SK-N-SH (cell line): ENCODE measurements at regions not wholly inside any gene's neighbourhood (a gene's known extent, or its start where the extent isn't known, plus 50 kb on each side); places are given as distances from the start of the nearest gene placed in this dataset.

Source experiments
- CTCF ChIA-PET: fragments of 300-600, 350-600 bp; formaldehyde crosslinking; extraction: SDS; loops from one replicate; lab custom pipeline; 2021; lab: Yijun Ruan, JAX
- POLR2A ChIA-PET: fragments of 350-600 bp; sonication (Branson Sonifier 250); formaldehyde crosslinking; extraction: SDS; loops from one replicate; lab custom pipeline; 2020; ENCODE audit warnings: antibody characterized with exemption, inconsistent platforms; lab: Yijun Ruan, JAX
- DNase-seq: peaks from one replicate; pipeline ENCODE4 v3.0.0; 2012
- H2AFZ ChIP-seq: fragments of 200-600 bp; sonication (generic); 2 replicates; pipeline ENCODE4 v1.8.1; 2016; ENCODE audit warnings: antibody characterized with exemption, mild to moderate bottlenecking, low read depth
- H3F3A ChIP-seq: fragments of 200-600 bp; sonication (generic); replicated peaks from 2 replicates; pipeline ENCODE3; 2016; ENCODE audit warnings: antibody characterized with exemption, mild to moderate bottlenecking; ENCODE audit not compliant: insufficient read depth
- H3K27ac ChIP-seq, 2 experiments: fragments of 200-500 bp in 1 of 2; fragments of 200-600 bp in 1 of 2; sonication (Bioruptor generic) in 1 of 2; sonication (generic), shearing (Covaris generic) in 1 of 2; 2 replicates each; pipeline versions ENCODE4 v1.5.1 to v1.6.1; 2014 to 2016; ENCODE audit warnings: low read depth in 2 of 2, inconsistent platforms in 1 of 2, low read length in 1 of 2, mild to moderate bottlenecking in 1 of 2, mixed read lengths in 1 of 2
- H3K27me3 ChIP-seq: fragments of 200-600 bp; sonication (generic), shearing (Covaris generic); 2 replicates; pipeline ENCODE4 v1.6.1; 2016; ENCODE audit warnings: mixed run types; ENCODE audit not compliant: insufficient read depth
- H3K36me3 ChIP-seq, 2 experiments: fragments of 200-500 bp in 1 of 2; fragments of 200-600 bp in 1 of 2; sonication (Bioruptor generic) in 1 of 2; sonication (generic) in 1 of 2; replicated peaks in 1 of 2; 2 replicates each; pipeline versions ENCODE3 to v1.5.1; 2014 to 2016; ENCODE audit warnings: low read length in 1 of 2, mild to moderate bottlenecking in 1 of 2; ENCODE audit not compliant: insufficient read depth in 2 of 2, control insufficient read depth in 1 of 2
- H3K4me1 ChIP-seq, 2 experiments: fragments of 200-500 bp in 1 of 2; fragments of 200-600 bp in 1 of 2; sonication (Bioruptor generic) in 1 of 2; sonication (generic), shearing (Covaris generic) in 1 of 2; 2 replicates each; pipeline versions ENCODE4 v1.5.1 to v1.6.1; 2014 to 2016; ENCODE audit warnings: low read depth in 1 of 2, low read length in 1 of 2, mixed run types in 1 of 2; ENCODE audit not compliant: insufficient read depth in 2 of 2, control insufficient read depth in 1 of 2
- H3K4me2 ChIP-seq: fragments of 200-600 bp; sonication (generic), shearing (Covaris generic); 2 replicates; pipeline ENCODE4 v1.6.1; 2017; ENCODE audit warnings: mixed run types
- H3K4me3 ChIP-seq, 2 experiments: fragments of 200-500 bp in 1 of 2; fragments of 200-600 bp in 1 of 2; sonication (Bioruptor generic) in 1 of 2; sonication (generic), shearing (Covaris generic) in 1 of 2; 2 replicates each; pipeline versions ENCODE4 v1.5.1 to v1.8.1; 2014 to 2016; ENCODE audit warnings: low read depth in 2 of 2, inconsistent platforms in 1 of 2, low read length in 1 of 2, mild to moderate bottlenecking in 1 of 2, mixed read lengths in 1 of 2, moderate library complexity in 1 of 2
- H3K79me2 ChIP-seq: fragments of 200-600 bp; sonication (generic); 2 replicates; pipeline ENCODE4 v1.8.1; 2017; ENCODE audit warnings: mild to moderate bottlenecking; ENCODE audit not compliant: insufficient read depth
- H3K9ac ChIP-seq: fragments of 200-600 bp; sonication (generic); 2 replicates; pipeline ENCODE4 v1.6.1; 2017; ENCODE audit warnings: mixed run types
- H3K9me2 ChIP-seq: fragments of 200-600 bp; sonication (generic); 2 replicates; pipeline ENCODE4 v1.6.1; 2017; ENCODE audit warnings: mixed run types
- H3K9me3 ChIP-seq: fragments of 200-600 bp; sonication (generic); 2 replicates; pipeline ENCODE4 v1.6.1; 2017; ENCODE audit warnings: mixed run types, mild to moderate bottlenecking, moderate library complexity
- H4K20me1 ChIP-seq: fragments of 200-600 bp; sonication (generic); 2 replicates; pipeline ENCODE4 v1.6.1; 2017; ENCODE audit warnings: mild to moderate bottlenecking, mixed run types; ENCODE audit not compliant: insufficient read depth
- CHD2 ChIP-seq: fragments of 150-350 bp; IDR thresholded peaks from 2 replicates; pipeline ENCODE4 v1.6.1; 2018; ENCODE audit warnings: low read length; ENCODE audit not compliant: partially characterized antibody
- ELF1 ChIP-seq: IDR thresholded peaks from 2 replicates; pipeline ENCODE4 v1.4.0; 2012
- GABPA ChIP-seq: IDR thresholded peaks from 2 replicates; pipeline ENCODE4 v1.4.0; 2012; ENCODE audit warnings: low read depth, mild to moderate bottlenecking
- JUND ChIP-seq: IDR thresholded peaks from 2 replicates; pipeline ENCODE4 v1.4.0; 2012
- MXI1 ChIP-seq: IDR thresholded peaks from 2 replicates; pipeline ENCODE4 v1.6.1; 2012; ENCODE audit warnings: mild to moderate bottlenecking, low read depth, low read length, improper control_type of control experiment
- NFIC ChIP-seq: IDR thresholded peaks from 2 replicates; pipeline ENCODE4 v1.4.0; 2012; ENCODE audit warnings: borderline replicate concordance
- POLR2AphosphoS5 ChIP-seq: IDR thresholded peaks from 2 replicates; pipeline ENCODE4 v1.6.1; 2012; ENCODE audit warnings: low read depth, low read length
- REST ChIP-seq: IDR thresholded peaks from 2 replicates; pipeline ENCODE4 v1.6.1; 2012; ENCODE audit warnings: mild to moderate bottlenecking, low read depth, low read length, moderate library complexity
- RXRA ChIP-seq: IDR thresholded peaks from 2 replicates; pipeline ENCODE4 v1.4.0; 2012; ENCODE audit warnings: low read depth, mild to moderate bottlenecking, borderline replicate concordance
- SIN3A ChIP-seq: IDR thresholded peaks from 2 replicates; pipeline ENCODE4 v1.6.1; 2012; ENCODE audit warnings: low read depth, mild to moderate bottlenecking, low read length, moderate library complexity, borderline replicate concordance
- SMC3 ChIP-seq: IDR thresholded peaks from 2 replicates; pipeline ENCODE4 v1.6.1; 2012; ENCODE audit warnings: low read depth, low read length, improper control_type of control experiment
- TAF1 ChIP-seq: IDR thresholded peaks from 2 replicates; pipeline ENCODE4 v1.6.1; 2012; ENCODE audit warnings: low read depth, mild to moderate bottlenecking, low read length, moderate library complexity, borderline replicate concordance
- USF1 ChIP-seq: IDR thresholded peaks from 2 replicates; pipeline ENCODE4 v1.4.0; 2012; ENCODE audit warnings: low read depth, borderline replicate concordance
- WGBS: methylation state at CpG from one replicate; pipeline ENCODE4 v1.1.6; 2017; ENCODE audit warnings: low lambda C conversion rate; 5-methylcytosine and 5-hydroxymethylcytosine counted together
- TF ChIP-seq, protein P1 (sequence below): IDR thresholded peaks from 2 replicates; pipeline ENCODE4; 2012
- TF ChIP-seq, protein P2 (sequence below): IDR thresholded peaks from 2 replicates; pipeline ENCODE4 v1.4.0; 2012; ENCODE audit warnings: low read depth
- TF ChIP-seq, protein P3 (sequence below): IDR thresholded peaks from 2 replicates; pipeline ENCODE4 v1.4.0; 2012; ENCODE audit warnings: low read depth, borderline replicate concordance

DNA sequence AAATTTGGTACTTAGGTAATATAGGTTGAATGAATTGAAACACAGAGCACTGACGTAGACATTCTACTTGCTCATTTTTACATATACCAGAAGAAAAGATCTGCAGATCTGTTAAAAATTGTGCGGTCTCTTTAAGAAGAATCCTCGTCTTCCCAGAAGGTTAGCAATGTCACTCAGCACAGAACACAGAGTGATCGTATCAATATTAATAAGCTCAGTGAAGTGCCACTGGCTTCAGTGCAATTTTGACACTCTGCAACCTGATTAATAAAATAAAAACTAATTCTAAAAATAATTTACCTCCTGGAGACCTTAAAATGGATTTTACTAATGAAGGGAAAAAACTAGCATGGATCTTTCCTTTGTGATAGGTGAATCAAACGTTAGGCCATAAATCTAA is 356.1 kb upstream of the DMAC1 start:
- CTCF ChIA-PET = interaction anchor here (1.7 kb wide), 1 partner anchor 22 kb away, joined by 4 read pairs; no protein-coding TSS in a partner anchor
- Histone ChIP-seq H3K9ac (no peak overlapping the region), H4K20me1 (no peaks in the 10 kb centered on the region), H3K4me2 (no peak overlapping the region), H3K9me2 (no peaks in the 10 kb centered on the region), H2AFZ (no peak overlapping the region), H3K4me1 (no peaks in the 10 kb centered on the region), H3K79me2 (no peaks in the 10 kb centered on the region), H3K9me3 (no peaks in the 10 kb centered on the region), H3K27ac (no peak overlapping the region), H3F3A (no peaks in the 10 kb centered on the region), H3K27me3 (no peaks in the 10 kb centered on the region), H3K4me3 (no peak overlapping the region), H3K36me3 (no peaks in the 10 kb centered on the region)
- DNase-seq = no peak
- WGBS = 55% methylated on average over 5 of the region's 5 CpGs
- no peak for TF ChIP-seq RXRA
- TF ChIP-seq, protein P1, sequence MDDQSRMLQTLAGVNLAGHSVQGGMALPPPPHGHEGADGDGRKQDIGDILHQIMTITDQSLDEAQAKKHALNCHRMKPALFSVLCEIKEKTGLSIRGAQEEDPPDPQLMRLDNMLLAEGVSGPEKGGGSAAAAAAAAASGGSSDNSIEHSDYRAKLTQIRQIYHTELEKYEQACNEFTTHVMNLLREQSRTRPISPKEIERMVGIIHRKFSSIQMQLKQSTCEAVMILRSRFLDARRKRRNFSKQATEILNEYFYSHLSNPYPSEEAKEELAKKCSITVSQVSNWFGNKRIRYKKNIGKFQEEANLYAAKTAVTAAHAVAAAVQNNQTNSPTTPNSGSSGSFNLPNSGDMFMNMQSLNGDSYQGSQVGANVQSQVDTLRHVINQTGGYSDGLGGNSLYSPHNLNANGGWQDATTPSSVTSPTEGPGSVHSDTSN = no peak
- TF ChIP-seq CHD2 = no peak
- TF ChIP-seq, protein P2, sequence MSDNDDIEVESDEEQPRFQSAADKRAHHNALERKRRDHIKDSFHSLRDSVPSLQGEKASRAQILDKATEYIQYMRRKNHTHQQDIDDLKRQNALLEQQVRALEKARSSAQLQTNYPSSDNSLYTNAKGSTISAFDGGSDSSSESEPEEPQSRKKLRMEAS = no peak
- no peak for TF ChIP-seq ELF1
- TF ChIP-seq POLR2AphosphoS5 = no peak
- TF ChIP-seq SMC3 = no peak
- POLR2A ChIA-PET = no interaction called here

DNA sequence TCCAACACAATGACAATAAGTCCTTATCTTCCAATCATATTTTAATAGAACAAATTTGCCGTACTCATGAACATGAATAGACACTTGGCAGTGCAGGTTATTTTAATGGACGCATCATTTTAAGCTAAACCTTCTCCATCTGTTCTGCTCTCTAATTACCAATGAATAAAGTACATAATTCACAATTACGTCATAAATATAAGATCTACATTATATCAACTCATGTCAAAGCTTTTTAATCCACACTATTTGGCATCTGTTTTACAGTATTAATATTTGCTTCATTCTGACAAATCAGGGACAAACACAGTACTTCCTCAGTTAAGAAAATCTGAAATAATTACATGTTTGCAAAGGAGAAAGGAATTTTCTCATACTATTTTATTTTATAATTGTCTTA is 344.1 kb upstream of the DMAC1 start:
- Histone ChIP-seq H3K9me2 (no peaks in the 10 kb centered on the region), H2AFZ (no peak overlapping the region), H3K4me2 (no peak overlapping the region), H3K4me3 (no peak overlapping the region), H3K79me2 (no peaks in the 10 kb centered on the region), H3K27me3 (no peaks in the 10 kb centered on the region), H3K4me1 (no peaks in the 10 kb centered on the region; a peak in 1 of 4 replicates), H4K20me1 (no peaks in the 10 kb centered on the region), H3K27ac (no peak overlapping the region), H3K9ac (no peak overlapping the region), H3K9me3 (no peaks in the 10 kb centered on the region), H3F3A (no peaks in the 10 kb centered on the region), H3K36me3 (no peaks in the 10 kb centered on the region)
- ChIA-PET POLR2A (no interaction called here), CTCF (no interaction called here)
- TF ChIP-seq JUND (no peak), GABPA (no peak), ELF1 (no peak), TAF1 (no peak), MXI1 (no peak)
- 32% methylated on average over 3 of the region's 3 CpGs for WGBS
- no peak for DNase-seq

DNA sequence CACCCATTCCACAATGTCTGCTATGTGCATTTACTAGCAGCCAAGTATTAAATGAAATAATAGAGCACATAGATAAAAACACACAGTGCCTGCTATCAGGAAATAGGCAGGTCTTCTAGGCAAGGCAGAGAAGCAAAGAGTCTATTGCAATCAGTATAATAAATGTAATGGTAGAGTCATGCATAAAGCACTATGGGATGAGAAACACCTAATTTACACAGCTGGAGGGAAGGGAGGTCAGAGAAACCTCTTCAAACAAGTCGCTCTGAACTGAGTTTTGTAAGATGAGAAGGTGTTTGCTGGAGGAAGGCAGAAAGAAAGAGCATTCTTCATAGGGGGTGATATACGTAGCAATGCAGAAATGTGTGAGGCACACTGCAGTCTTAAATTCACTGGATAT is 341.0 kb upstream of the DMAC1 start:
- H3K4me2 ChIP-seq = no peak overlapping the region
- no peak for DNase-seq
- no peaks in the 10 kb centered on the region for H3K79me2 ChIP-seq
- H3K4me3 ChIP-seq = no peak overlapping the region
- H3K9me2 ChIP-seq = no peaks in the 10 kb centered on the region
- TF ChIP-seq SIN3A (no peak), CHD2 (no peak), MXI1 (no peak), NFIC (no peak), USF1 (no peak), REST (no peak)
- TF ChIP-seq, protein P3, sequence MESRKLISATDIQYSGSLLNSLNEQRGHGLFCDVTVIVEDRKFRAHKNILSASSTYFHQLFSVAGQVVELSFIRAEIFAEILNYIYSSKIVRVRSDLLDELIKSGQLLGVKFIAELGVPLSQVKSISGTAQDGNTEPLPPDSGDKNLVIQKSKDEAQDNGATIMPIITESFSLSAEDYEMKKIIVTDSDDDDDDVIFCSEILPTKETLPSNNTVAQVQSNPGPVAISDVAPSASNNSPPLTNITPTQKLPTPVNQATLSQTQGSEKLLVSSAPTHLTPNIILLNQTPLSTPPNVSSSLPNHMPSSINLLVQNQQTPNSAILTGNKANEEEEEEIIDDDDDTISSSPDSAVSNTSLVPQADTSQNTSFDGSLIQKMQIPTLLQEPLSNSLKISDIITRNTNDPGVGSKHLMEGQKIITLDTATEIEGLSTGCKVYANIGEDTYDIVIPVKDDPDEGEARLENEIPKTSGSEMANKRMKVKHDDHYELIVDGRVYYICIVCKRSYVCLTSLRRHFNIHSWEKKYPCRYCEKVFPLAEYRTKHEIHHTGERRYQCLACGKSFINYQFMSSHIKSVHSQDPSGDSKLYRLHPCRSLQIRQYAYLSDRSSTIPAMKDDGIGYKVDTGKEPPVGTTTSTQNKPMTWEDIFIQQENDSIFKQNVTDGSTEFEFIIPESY = no peak
- H4K20me1 ChIP-seq = no peaks in the 10 kb centered on the region
- no peaks in the 10 kb centered on the region; a peak in 1 of 4 replicates for H3K4me1 ChIP-seq
- no peaks in the 10 kb centered on the region for H3F3A ChIP-seq
- no peaks in the 10 kb centered on the region for H3K36me3 ChIP-seq
- 27% methylated on average over 2 of the region's 2 CpGs for WGBS
- POLR2A ChIA-PET = no interaction called here
- H2AFZ ChIP-seq = no peak overlapping the region
- no peak overlapping the region for H3K27ac ChIP-seq
- CTCF ChIA-PET = no interaction called here
- no peaks in the 10 kb centered on the region for H3K9me3 ChIP-seq
- no peaks in the 10 kb centered on the region for H3K27me3 ChIP-seq
- no peak overlapping the region for H3K9ac ChIP-seq
